DND-41 (cell line): ENCODE measurements at regions not wholly inside any gene's neighbourhood (a gene's known extent, or its start where the extent isn't known, plus 50 kb on each side); places are given as distances from the start of the nearest gene placed in this dataset.

Experiments
- ATAC-seq: fragments of 200-7000 bp; cut with Tn5 transposase; 3 replicates; pipeline ENCODE4 v1.9.1; 2021; ENCODE audit warnings: low read depth; ENCODE audit not compliant: insufficient read depth
- DNase-seq: peaks from one replicate; pipeline ENCODE4 v3.0.0-alpha.2; 2020
- H2AFZ ChIP-seq: 2 replicates; pipeline ENCODE4 v1.6.0; 2012; ENCODE audit warnings: low read depth, low read length
- H3K27ac ChIP-seq: 2 replicates; pipeline ENCODE4 v1.5.1; 2012; ENCODE audit warnings: low read length, inconsistent platforms
- H3K27me3 ChIP-seq: fragments of 200-600 bp; sonication (generic); 2 replicates; pipeline ENCODE4 v1.6.0; 2012; ENCODE audit warnings: low read length, mild to moderate bottlenecking, inconsistent platforms; ENCODE audit not compliant: insufficient read depth, poor library complexity
- H3K36me3 ChIP-seq: 2 replicates; pipeline ENCODE4 v1.5.1; 2012; ENCODE audit warnings: low read length, inconsistent platforms; ENCODE audit not compliant: insufficient read depth
- H3K4me1 ChIP-seq: 2 replicates; pipeline ENCODE4 v1.5.1; 2012; ENCODE audit warnings: mild to moderate bottlenecking, low read length; ENCODE audit not compliant: insufficient read depth
- H3K4me2 ChIP-seq: 2 replicates; pipeline ENCODE4 v1.6.0; 2012; ENCODE audit warnings: mild to moderate bottlenecking, moderate library complexity, low read length, inconsistent platforms; ENCODE audit not compliant: insufficient read depth
- H3K4me3 ChIP-seq, 2 experiments: fragments of 200-600 bp in 1 of 2; shearing (Covaris generic) in 1 of 2; 2 replicates each; pipeline ENCODE4 v1.5.1; 2012 to 2016; ENCODE audit warnings: inconsistent platforms in 2 of 2, low read length in 2 of 2, mild to moderate bottlenecking in 2 of 2, low read depth in 1 of 2, moderate library complexity in 1 of 2
- H3K79me2 ChIP-seq: 2 replicates; pipeline ENCODE4 v1.6.0; 2012; ENCODE audit warnings: low read length, inconsistent platforms; ENCODE audit not compliant: insufficient read depth
- H3K9ac ChIP-seq: 2 replicates; pipeline ENCODE4 v1.6.0; 2012; ENCODE audit warnings: low read depth, mild to moderate bottlenecking, inconsistent platforms, low read length, moderate library complexity
- H3K9me3 ChIP-seq: 2 replicates; pipeline ENCODE4 v1.5.1; 2012; ENCODE audit warnings: low read length, moderate library complexity, mild to moderate bottlenecking, inconsistent platforms; ENCODE audit not compliant: insufficient read depth, severe bottlenecking
- H4K20me1 ChIP-seq: 2 replicates; pipeline ENCODE4 v1.6.0; 2012; ENCODE audit warnings: low read length; ENCODE audit not compliant: insufficient read depth
- CTCF ChIP-seq: IDR thresholded peaks from 2 replicates; pipeline ENCODE4 v1.5.1; 2012; ENCODE audit warnings: borderline replicate concordance, low read length, moderate library complexity, mild to moderate bottlenecking; ENCODE audit not compliant: poor library complexity, severe bottlenecking; ENCODE audit errors: extremely low read depth
- EZH2 ChIP-seq: IDR thresholded peaks from 3 replicates; pipeline ENCODE4 v1.6.1; 2012; ENCODE audit warnings: borderline replicate concordance, low read depth, mild to moderate bottlenecking, moderate library complexity, low read length, inconsistent platforms; ENCODE audit not compliant: severe bottlenecking

DNA sequence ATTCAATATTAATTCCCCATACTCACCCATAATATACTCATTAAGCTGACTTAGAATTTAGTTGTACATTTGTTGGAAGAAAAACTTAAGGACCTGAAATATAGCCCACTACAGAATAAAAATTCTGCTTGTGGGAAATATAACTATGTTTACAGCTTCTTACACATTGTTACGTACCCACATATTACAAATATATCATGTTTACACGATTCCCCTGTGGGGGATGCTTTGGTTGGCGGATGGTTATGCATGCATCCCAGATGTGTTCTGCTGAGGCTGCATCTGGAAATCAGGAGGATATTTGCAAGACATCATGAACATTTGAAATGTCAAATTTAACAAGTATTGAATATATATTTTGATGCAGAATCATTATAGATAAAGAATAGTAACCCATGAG lies 79.5 kb upstream of the KL start:
- no peak for TF ChIP-seq EZH2
- no peak for TF ChIP-seq CTCF
- H3K9ac ChIP-seq = no peak overlapping the region

GRCh38 chr13:32938314-32938713 lies 77.9 kb upstream of the KL start:
- no peak for TF ChIP-seq EZH2
- no peak for TF ChIP-seq CTCF
- no peak overlapping the region for H3K27ac ChIP-seq
- no peaks in the 10 kb centered on the region for H3K79me2 ChIP-seq
- no peaks in the 10 kb centered on the region for H3K9me3 ChIP-seq
- no peak overlapping the region for H2AFZ ChIP-seq
- no peak for DNase-seq
- no peak overlapping the region for H3K4me2 ChIP-seq
- H3K27me3 ChIP-seq = no peaks in the 10 kb centered on the region
- H3K36me3 ChIP-seq = no peaks in the 10 kb centered on the region
- no peak overlapping the region for H3K9ac ChIP-seq
- H3K4me1 ChIP-seq = no peaks in the 10 kb centered on the region
- ATAC-seq = no peak
- no peaks in the 10 kb centered on the region for H4K20me1 ChIP-seq
- H3K4me3 ChIP-seq = no peak overlapping the region

More for the DNA sequence above, 79.5 kb upstream of the KL start:
- Histone ChIP-seq H3K4me3 (no peak overlapping the region), H2AFZ (no peak overlapping the region), H3K27me3 (no peaks in the 10 kb centered on the region), H3K4me2 (no peak overlapping the region), H3K27ac (no peak overlapping the region), H4K20me1 (no peaks in the 10 kb centered on the region), H3K4me1 (no peaks in the 10 kb centered on the region), H3K79me2 (no peaks in the 10 kb centered on the region), H3K36me3 (no peaks in the 10 kb centered on the region), H3K9me3 (no peaks in the 10 kb centered on the region)
- no peak for ATAC-seq
- no peak for DNase-seq

- TF ChIP-seq EZH2 = no peak
- no peak for TF ChIP-seq CTCF
- no peak for ATAC-seq
- H3K9me3 ChIP-seq = no peaks in the 10 kb centered on the region
- H3K36me3 ChIP-seq = no peaks in the 10 kb centered on the region
- H3K27ac ChIP-seq = no peak overlapping the region
- no peaks in the 10 kb centered on the region for H3K4me1 ChIP-seq
- no peaks in the 10 kb centered on the region for H4K20me1 ChIP-seq
- H3K79me2 ChIP-seq = no peaks in the 10 kb centered on the region
- H3K4me3 ChIP-seq = no peak overlapping the region
- no peak for DNase-seq
- H3K9ac ChIP-seq = no peak overlapping the region
- H2AFZ ChIP-seq = no peak overlapping the region
- no peak overlapping the region for H3K4me2 ChIP-seq
- no peaks in the 10 kb centered on the region for H3K27me3 ChIP-seq
Measured at GRCh38 chr13:32938907-32939306, 77.3 kb upstream of the KL start.

GRCh38 chr13:32940601-32941000 lies 75.6 kb upstream of the KL start:
- Histone ChIP-seq H3K27me3 (no peaks in the 10 kb centered on the region), H3K4me3 (no peak overlapping the region), H3K4me1 (no peaks in the 10 kb centered on the region), H3K9me3 (no peaks in the 10 kb centered on the region), H3K79me2 (no peaks in the 10 kb centered on the region), H4K20me1 (no peaks in the 10 kb centered on the region), H3K9ac (no peak overlapping the region), H3K27ac (no peak overlapping the region), H3K4me2 (no peak overlapping the region), H2AFZ (no peak overlapping the region), H3K36me3 (no peaks in the 10 kb centered on the region)
- ATAC-seq (no peak), DNase-seq (no peak)
- TF ChIP-seq CTCF = no peak
- TF ChIP-seq EZH2 = no peak
